Endothelial cell of umbilical vein (primary cell): ENCODE measurements at regions not wholly inside any gene's neighbourhood (a gene's known extent, or its start where the extent isn't known, plus 50 kb on each side); places are given as distances from the start of the nearest gene placed in this dataset.

Experiments used
- BruUV-seq: library from RNA; stranded (reverse); fragments of 400-500 nt; replicated peaks from 2 replicates; lab custom pipeline; 2021; lab: Mats Ljungman, UMichigan
- CTCF ChIA-PET: fragments of 300-600, 350-600 bp; sonication (Branson Sonifier 250); formaldehyde crosslinking; loops from one replicate; lab custom pipeline; 2021; ENCODE audit warnings: antibody characterized with exemption, inconsistent platforms; lab: Charles Lee
- POLR2A ChIA-PET: fragments of 300-600, 350-600 bp; sonication (Branson Sonifier 250); formaldehyde crosslinking; loops from one replicate; lab custom pipeline; 2021; ENCODE audit warnings: antibody characterized with exemption, inconsistent platforms; lab: Charles Lee
- DNase-seq: peaks from one replicate; pipeline ENCODE4 v3.0.0-alpha.2; 2011; ENCODE audit warnings: low read depth, low spot score
- FAIRE-seq: peaks from 2 replicates; lab custom pipeline; 2011; peaks lifted over from hg19 to GRCh38; lab: Jason Lieb, UNC
- H2AFZ ChIP-seq: 2 replicates; pipeline ENCODE4 v1.6.0; 2012; ENCODE audit warnings: low read depth, low read length, control low read depth, inconsistent platforms
- H3K27ac ChIP-seq: 2 replicates; pipeline ENCODE4 v1.5.1; 2011; ENCODE audit warnings: low read depth, mild to moderate bottlenecking, control low read depth, low read length, moderate library complexity; ENCODE audit not compliant: insufficient read depth
- H3K27me3 ChIP-seq, 2 experiments: 2 replicates each; pipeline versions ENCODE4 v1.6.0 to v1.6.1; 2011; ENCODE audit warnings: low read length in 2 of 2, mixed read lengths in 1 of 2; ENCODE audit not compliant: control insufficient read depth in 2 of 2, insufficient read depth in 2 of 2
- H3K36me3 ChIP-seq, 2 experiments: 2 replicates in 1 of 2; 3 replicates in 1 of 2; pipeline ENCODE4 v1.5.1; 2011; ENCODE audit warnings: low read length in 2 of 2, mild to moderate bottlenecking in 1 of 2, moderate library complexity in 1 of 2; ENCODE audit not compliant: control insufficient read depth in 2 of 2, insufficient read depth in 2 of 2; ENCODE audit errors: extremely low read depth in 1 of 2
- H3K4me1 ChIP-seq: 3 replicates; pipeline ENCODE4 v1.5.1; 2011; ENCODE audit warnings: mild to moderate bottlenecking, low read length; ENCODE audit not compliant: control insufficient read depth, insufficient read depth; ENCODE audit errors: extremely low read depth
- H3K4me2 ChIP-seq: 2 replicates; pipeline ENCODE4 v1.6.1; 2011; ENCODE audit warnings: low read length, control low read depth, mixed read lengths; ENCODE audit not compliant: insufficient read depth
- H3K4me3 ChIP-seq, 3 experiments: fragments of 200-600 bp in 1 of 3; sonication (generic), shearing (Covaris generic) in 1 of 3; replicated peaks in 1 of 3; 2 replicates each; pipeline ENCODE4 v1.5.1; 2011 to 2016; ENCODE audit warnings: control low read depth in 3 of 3, low read length in 3 of 3, mild to moderate bottlenecking in 2 of 3, inconsistent platforms in 1 of 3, low read depth in 1 of 3, moderate library complexity in 1 of 3; ENCODE audit not compliant: insufficient read depth in 1 of 3
- H3K79me2 ChIP-seq: 2 replicates; pipeline ENCODE4 v1.6.0; 2012; ENCODE audit warnings: low read length, inconsistent platforms; ENCODE audit not compliant: control insufficient read depth, insufficient read depth
- H3K9ac ChIP-seq: replicated peaks from 2 replicates; pipeline ENCODE3; 2011; ENCODE audit warnings: low read length, control low read depth; ENCODE audit not compliant: insufficient read depth; ENCODE audit errors: extremely low read depth
- H3K9me1 ChIP-seq: replicated peaks from 3 replicates; pipeline ENCODE4 v1.6.0; 2011; ENCODE audit warnings: mild to moderate bottlenecking, low read length; ENCODE audit not compliant: control insufficient read depth, insufficient read depth; ENCODE audit errors: extremely low read depth
- H3K9me3 ChIP-seq: replicated peaks from 2 replicates; pipeline ENCODE4 v1.5.1; 2012; ENCODE audit warnings: low read length, inconsistent platforms; ENCODE audit not compliant: control insufficient read depth, insufficient read depth
- H4K20me1 ChIP-seq: replicated peaks from 2 replicates; pipeline ENCODE3; 2011; ENCODE audit warnings: mild to moderate bottlenecking, low read length; ENCODE audit not compliant: control insufficient read depth, insufficient read depth; ENCODE audit errors: extremely low read depth
- CTCF ChIP-seq, 2 donors: IDR thresholded peaks; 1 replicate in 1 of 2; 2 replicates in 1 of 2; pipeline ENCODE4 v1.5.1; 2011; ENCODE audit warnings: low read length in 2 of 2, mild to moderate bottlenecking in 2 of 2, moderate library complexity in 2 of 2, control low read depth in 1 of 2, inconsistent platforms in 1 of 2, low read depth in 1 of 2; ENCODE audit not compliant: insufficient read depth in 1 of 2; ENCODE audit errors: extremely low read depth in 1 of 2
- EZH2 ChIP-seq: IDR thresholded peaks from 2 replicates; pipeline ENCODE4 v1.6.1; 2012; ENCODE audit warnings: borderline replicate concordance, low read depth, mild to moderate bottlenecking, moderate library complexity, low read length, inconsistent platforms; ENCODE audit not compliant: severe bottlenecking
- FOS ChIP-seq: IDR thresholded peaks from 2 replicates; pipeline ENCODE4 v1.6.1; 2011; ENCODE audit warnings: mild to moderate bottlenecking, low read length, moderate library complexity, borderline replicate concordance; ENCODE audit not compliant: insufficient read depth
- GATA2 ChIP-seq: IDR thresholded peaks from 2 replicates; pipeline ENCODE4 v1.7.0; 2011; ENCODE audit warnings: low read depth, mild to moderate bottlenecking, moderate library complexity, mixed read lengths, low read length; ENCODE audit not compliant: insufficient read length, insufficient read depth
- JUN ChIP-seq: IDR thresholded peaks from 2 replicates; pipeline ENCODE4 v1.6.1; 2011; ENCODE audit warnings: borderline replicate concordance, low read depth; ENCODE audit not compliant: insufficient read length, insufficient read depth
- MAX ChIP-seq: IDR thresholded peaks from 2 replicates; pipeline ENCODE4 v1.6.1; 2011; ENCODE audit not compliant: insufficient read depth, insufficient read length
- MYC ChIP-seq: IDR thresholded peaks from one replicate; pipeline ENCODE4 v1.6.1; 2011; ENCODE audit warnings: mild to moderate bottlenecking, low read depth, low read length
- POLR2A ChIP-seq: IDR thresholded peaks from 2 replicates; pipeline ENCODE4 v1.6.1; 2012; ENCODE audit warnings: low read depth, mild to moderate bottlenecking, control low read depth, low read length
- POLR2AphosphoS5 ChIP-seq: IDR thresholded peaks from 2 replicates; pipeline ENCODE4 v1.6.1; 2012; ENCODE audit warnings: low read depth, mild to moderate bottlenecking, control low read depth, low read length, moderate library complexity; ENCODE audit not compliant: insufficient read depth
- dilution Hi-C: fragments of 300-500 bp; cut with MboI; formaldehyde crosslinking; loops from one replicate; pipeline ENCODE4 v1.15.0; 2019; ENCODE audit warnings: low sequenced_read_pairs; ENCODE audit not compliant: extremely low pct_ligation_motif_present
- intact Hi-C: fragments of 100-400 bp; cut with micrococcal nuclease; formaldehyde crosslinking; loops from one replicate; pipeline ENCODE4 v1.10.0; 2022

DNA sequence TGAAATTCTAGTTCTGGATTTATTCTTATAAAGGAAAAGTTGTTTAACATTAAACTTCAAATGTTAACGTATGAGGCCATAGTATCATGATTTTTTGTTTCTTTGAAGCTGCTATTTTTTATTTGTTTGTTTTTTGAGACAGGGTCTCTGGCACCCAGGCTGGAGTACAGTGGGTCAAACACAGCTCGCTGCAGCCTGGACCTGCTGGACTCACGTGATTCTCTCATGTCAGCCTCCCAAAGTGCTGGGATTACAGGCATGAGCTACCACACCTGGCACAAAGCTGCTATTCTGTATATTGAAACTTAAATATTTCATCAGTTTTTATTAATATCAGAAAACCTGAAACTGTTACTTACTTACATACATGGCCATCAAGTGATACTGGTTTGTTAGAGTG, 89.5 kb upstream of the RPRM start:
- no peaks in the 10 kb centered on the region for H4K20me1 ChIP-seq
- H2AFZ ChIP-seq = no peak overlapping the region
- no peaks in the 10 kb centered on the region for H3K36me3 ChIP-seq
- H3K9me1 ChIP-seq = no peaks in the 10 kb centered on the region
- BruUV-seq = no TSS peak
- H3K4me1 ChIP-seq = no peaks in the 10 kb centered on the region
- no peak overlapping the region for H3K9ac ChIP-seq
- intact Hi-C loops (no loop called here), dilution Hi-C loops (no loop called here)
- TF ChIP-seq JUN (no peak), POLR2A (no peak), GATA2 (no peak), MYC (no peak), CTCF (IDR thresholded peaks at IDR 0.05; ENCODE audit: extremely low read depth in 1 of 2, insufficient read depth in 1 of 2, low read depth in 1 of 2, low read length in 2 of 2) (no peak), POLR2AphosphoS5 (no peak), FOS (no peak), EZH2 (no peak), MAX (no peak)
- H3K79me2 ChIP-seq = no peaks in the 10 kb centered on the region
- H3K4me2 ChIP-seq = no peak overlapping the region
- no peak for FAIRE-seq
- H3K27ac ChIP-seq = no peak overlapping the region
- no peak overlapping the region for H3K4me3 ChIP-seq
- DNase-seq = no peak
- H3K9me3 ChIP-seq = peaks cover 2% of the 10 kb centered on the region
- H3K27me3 ChIP-seq = no peaks in the 10 kb centered on the region
- ChIA-PET POLR2A (no interaction called here), CTCF (no interaction called here)
